HG03103 (cell line): ENCODE measurements at regions not wholly inside any gene's neighbourhood (a gene's known extent, or its start where the extent isn't known, plus 50 kb on each side); places are given as distances from the start of the nearest gene placed in this dataset.

Experiments used
- ATAC-seq: cut with Tn5 transposase; IDR thresholded peaks from one replicate; pipeline ENCODE4 v1.9.1; 2021; ENCODE audit warnings: low read depth; ENCODE audit not compliant: unreplicated experiment

DNA sequence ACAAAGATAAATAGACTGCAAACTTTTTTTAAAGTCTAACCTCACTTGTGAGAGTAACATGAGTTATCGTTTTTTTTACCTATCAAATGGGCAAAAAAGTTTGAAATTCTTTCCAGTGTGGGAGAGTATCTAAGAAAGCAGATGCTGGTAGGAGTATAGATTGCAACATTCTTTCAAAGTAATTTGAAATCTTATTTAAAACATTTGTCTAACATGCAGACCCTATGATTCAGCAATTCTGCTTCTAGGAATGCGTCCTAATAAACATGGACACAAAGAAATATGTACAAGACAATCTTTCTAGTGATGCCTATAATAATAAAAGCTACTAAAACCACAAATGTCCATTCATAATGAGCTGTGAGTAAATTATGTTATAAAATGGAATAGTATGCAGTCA lies 110.4 kb upstream of the TMCC3 start:
- no peak for ATAC-seq

DNA sequence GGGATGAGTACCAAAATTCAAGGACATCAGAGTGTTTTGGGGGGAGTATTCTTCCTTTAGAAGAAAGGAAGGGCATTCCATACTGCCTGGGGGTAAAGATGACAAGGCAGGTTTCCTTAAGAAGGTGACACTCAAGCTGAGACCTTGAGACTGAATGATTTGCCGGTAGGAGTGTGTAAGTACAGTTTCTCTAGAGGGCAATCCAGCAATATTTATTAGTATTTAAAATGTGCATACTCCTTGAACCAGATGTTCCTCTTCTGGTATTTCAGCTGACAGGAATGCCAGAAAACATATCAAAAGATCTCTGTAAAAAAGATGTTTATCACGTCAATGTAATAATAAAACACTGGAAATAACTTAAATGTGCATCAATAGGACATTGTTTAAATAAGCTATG lies 106.4 kb upstream of the TMCC3 start:
- no peak for ATAC-seq

- ATAC-seq, result no peak
Measured at GRCh38 chr12:94755598-94755997, 105.2 kb upstream of the TMCC3 start.

DNA sequence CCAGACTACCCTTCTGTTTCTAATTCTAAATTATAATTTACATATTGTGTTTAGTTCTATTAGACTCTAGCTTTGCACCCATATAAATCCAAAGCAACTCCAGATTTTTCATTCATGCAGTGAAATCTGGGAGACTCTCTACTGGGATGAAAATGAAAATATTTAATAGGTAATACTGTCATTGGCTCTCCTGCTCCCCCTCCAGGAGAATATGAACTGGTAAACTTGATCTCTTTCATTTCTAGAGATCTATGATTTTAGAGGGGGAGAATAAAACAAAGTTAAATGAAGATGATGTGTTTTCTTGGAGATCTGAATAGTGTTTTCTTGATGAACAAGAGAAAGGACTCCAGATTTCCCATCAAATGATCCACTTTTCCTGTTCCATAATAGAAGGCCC lies 104.3 kb upstream of the TMCC3 start:
- ATAC-seq, result no peak

DNA sequence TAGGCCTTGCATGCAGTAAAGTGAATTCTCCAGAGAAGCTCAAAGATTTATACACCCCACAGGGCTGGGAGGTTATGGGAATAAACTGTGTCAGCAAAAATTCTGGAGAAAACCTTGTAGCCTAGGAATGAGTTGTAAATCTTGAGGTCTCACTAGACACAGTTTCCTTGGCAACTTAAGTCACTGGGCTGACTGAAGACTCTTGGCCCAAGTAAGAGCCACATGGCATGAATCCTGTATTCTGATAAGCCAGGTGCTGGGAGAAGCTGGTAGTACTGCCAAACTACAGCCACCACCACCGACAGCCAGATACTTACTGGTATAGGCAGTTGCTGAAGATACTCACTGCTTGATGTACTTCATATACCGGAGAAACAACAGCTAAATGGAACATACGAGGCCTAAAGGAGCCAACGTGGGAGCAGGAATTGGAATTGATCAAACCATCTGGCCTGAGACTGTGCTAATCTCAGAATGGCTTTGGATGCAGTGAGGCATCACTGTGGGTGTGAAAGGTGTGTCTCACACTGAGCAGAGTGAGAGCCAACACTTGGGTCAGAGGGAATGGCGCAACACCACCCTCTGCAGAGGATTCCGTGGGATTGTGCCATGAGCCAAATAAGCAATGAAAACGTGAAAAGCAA lies 102.8 kb upstream of the TMCC3 start:
- ATAC-seq, result no peak

DNA sequence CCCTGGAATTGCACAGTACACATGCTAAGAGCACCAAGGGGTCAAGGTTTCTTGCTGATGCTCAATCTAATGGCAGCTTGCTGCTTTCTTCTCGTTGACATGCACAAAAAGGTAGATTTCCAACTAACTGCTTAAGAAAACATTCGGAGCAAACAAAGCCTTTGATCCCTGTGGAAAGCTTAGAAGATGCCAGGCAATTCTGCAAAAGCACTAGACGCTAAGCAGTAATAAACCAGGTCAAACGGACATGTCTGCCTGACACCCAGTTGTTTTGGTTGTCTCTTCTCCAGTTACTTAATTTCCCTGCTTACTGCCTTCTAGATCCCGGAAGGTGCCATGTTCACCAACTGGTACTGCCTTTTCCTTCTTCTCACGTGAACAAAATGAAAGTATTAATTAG lies 100.5 kb upstream of the TMCC3 start:
- ATAC-seq, result no peak

DNA sequence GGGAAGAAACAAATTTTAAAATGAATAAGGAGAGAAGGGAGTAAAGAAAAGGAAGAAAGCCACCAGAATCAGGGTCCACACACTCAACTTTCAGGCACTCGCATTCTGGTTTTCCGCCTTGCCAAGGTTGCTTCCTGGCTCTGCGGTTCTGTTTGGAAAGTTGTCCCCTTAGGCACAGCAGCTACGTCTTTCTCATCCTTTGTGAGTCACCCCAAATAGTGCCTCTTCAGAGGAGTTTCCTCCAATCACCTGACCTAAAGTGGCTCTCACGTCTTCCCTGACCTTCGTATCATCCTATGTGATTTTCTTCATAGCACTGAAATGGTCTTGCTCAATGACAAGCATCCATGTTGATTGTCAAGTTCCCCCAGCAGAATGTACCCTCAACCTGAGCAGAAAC lies 99.5 kb upstream of the TMCC3 start:
- ATAC-seq, result no peak

GRCh38 chr12:94749455-94749854 lies 99.1 kb upstream of the TMCC3 start:
- no peak for ATAC-seq

- ATAC-seq, result no peak
Measured at GRCh38 chr12:94748726-94749421, 98.5 kb upstream of the TMCC3 start.

- no peak for ATAC-seq
Measured at GRCh38 chr12:94745562-94745961, 95.2 kb upstream of the TMCC3 start.

GRCh38 chr12:94743174-94743573 lies 92.8 kb upstream of the TMCC3 start:
- no peak for ATAC-seq

- ATAC-seq, result no peak
Measured at GRCh38 chr12:94740601-94741362, 90.4 kb upstream of the TMCC3 start.

GRCh38 chr12:94736820-94737219 lies 86.5 kb upstream of the TMCC3 start:
- no peak for ATAC-seq

DNA sequence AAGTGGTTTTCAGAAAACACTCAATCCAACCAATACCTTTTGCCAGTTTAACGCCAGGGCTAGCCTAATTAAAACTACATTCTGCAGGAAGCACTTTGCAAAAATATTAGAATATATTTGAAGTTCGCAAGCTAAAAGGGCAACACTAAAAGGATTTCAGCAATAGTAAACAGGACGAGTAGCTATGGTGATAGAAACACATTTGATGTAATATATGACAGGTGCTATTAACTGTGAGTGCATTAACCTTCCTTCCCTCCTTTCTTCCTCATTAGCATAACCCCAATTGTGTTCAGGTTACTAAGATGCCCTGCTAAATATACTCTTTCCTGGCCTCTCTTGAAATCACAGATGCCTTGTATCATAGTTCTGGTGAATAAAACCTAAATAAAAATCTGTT lies 85.6 kb upstream of the TMCC3 start:
- ATAC-seq, result no peak

DNA sequence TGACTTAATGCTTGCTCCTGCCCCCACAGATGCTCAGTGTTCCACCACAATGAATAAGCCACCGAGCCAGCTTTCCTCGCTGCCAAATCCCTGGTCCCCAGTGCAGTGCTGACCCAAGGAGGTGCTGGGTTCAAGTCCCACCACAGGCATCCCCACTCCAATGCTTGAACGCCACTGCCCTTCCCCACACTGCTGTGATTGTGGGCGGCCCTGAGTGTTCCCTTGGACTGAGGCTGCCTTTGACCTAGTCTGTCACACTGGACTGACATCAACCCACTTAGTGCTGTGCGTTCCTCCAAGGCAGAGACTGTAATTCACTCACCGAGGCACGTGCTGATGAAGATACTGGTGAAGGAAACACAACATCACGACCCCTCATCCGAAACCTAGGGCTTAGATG lies 83.4 kb upstream of the TMCC3 start:
- ATAC-seq, result no peak

- no peak for ATAC-seq
Measured at GRCh38 chr12:94732367-94732990, 82.1 kb upstream of the TMCC3 start.

- no peak for ATAC-seq
Measured at GRCh38 chr12:94731733-94732360, 81.5 kb upstream of the TMCC3 start.

GRCh38 chr12:94730847-94731246 lies 80.5 kb upstream of the TMCC3 start:
- no peak for ATAC-seq

DNA sequence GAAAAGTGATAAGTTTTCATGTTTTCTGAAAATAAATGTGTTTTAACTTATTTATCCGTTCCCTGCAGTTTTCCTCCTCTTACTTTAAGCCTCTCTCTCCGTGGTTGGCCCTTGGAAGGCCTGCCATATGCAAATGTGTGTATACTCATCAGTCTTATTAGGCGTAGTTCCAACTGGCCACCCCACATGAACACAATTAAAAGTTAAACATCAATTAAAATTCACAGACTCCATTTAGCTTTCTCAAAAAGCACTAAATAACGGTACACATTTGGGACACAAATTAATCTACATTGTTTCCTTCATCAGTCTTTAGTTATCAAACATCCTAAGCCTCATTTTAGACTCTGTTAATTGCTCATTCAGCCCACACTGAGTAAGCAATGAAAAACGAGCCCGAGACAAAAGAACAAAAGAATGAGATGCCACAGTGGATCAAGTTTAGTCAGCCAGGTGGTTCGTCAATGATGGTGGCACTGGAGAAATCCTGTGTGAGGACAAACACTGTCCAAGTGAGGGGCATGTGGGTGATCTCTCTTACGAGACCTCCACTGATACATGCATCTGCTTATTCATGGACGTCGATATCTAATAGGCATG lies 76.0 kb upstream of the TMCC3 start:
- ATAC-seq, result no peak

DNA sequence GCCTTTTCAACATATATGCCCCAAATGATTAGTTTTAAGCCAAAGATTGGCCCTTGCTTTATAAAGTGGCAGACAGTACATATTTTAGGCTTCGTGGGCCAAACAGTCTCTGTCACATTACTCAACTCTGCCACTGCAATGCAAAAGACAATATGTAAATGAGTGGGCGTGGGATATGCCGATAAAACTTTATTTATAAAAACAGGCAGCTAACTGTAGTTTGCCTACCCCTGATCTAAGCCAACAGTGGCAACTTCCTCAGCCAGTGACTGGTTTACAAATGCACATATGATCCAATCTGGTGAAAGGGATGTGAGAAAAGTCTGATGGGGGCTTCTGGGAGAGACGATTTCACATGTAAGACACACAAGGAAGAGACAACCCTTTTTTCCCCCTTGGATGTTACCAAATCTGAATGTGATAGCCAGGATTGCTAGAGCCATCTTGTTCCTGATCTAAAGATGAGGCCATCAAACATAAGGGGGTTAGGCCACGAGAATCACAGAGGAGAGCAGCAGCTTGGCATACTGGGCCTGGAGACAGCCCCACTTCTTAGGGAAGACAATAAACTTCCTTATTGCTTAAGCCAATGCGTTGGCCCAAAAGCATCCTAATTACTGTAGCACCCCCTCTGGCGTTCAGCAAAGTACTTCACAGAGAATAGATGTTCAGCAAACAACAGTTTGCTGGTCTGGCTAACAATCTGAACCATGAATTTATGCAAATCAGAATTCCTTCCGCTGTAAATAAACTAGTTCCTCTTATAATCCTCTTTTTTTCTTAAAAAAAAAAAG lies 75.2 kb upstream of the TMCC3 start:
- no peak for ATAC-seq
